Type B pancreatic cell (in vitro differentiated cells): ENCODE measurements at regions not wholly inside any gene's neighbourhood (a gene's known extent, or its start where the extent isn't known, plus 50 kb on each side); places are given as distances from the start of the nearest gene placed in this dataset.

ENCODE experiments used
- DNase-seq: peaks from one replicate; pipeline ENCODE4 v3.0.0; 2021; ENCODE audit warnings: mixed read lengths; ENCODE audit not compliant: unreplicated experiment; ENCODE audit errors: extremely low spot score
- H3K27ac Mint-ChIP-seq: 2 replicates; pipeline ENCODE4 v1.8.0; 2021; ENCODE audit warnings: mild to moderate bottlenecking, mixed read lengths
- H3K27me3 Mint-ChIP-seq: 2 replicates; pipeline ENCODE4 v1.8.0; 2021; ENCODE audit warnings: mixed read lengths
- H3K36me3 Mint-ChIP-seq: 2 replicates; pipeline ENCODE4 v1.8.0; 2021; ENCODE audit warnings: mixed read lengths
- H3K4me1 Mint-ChIP-seq: one replicate; pipeline ENCODE4 v1.8.0; 2021; ENCODE audit warnings: mixed read lengths; ENCODE audit not compliant: unreplicated experiment
- H3K4me3 Mint-ChIP-seq: 2 replicates; pipeline ENCODE4 v1.8.0; 2021; ENCODE audit warnings: mild to moderate bottlenecking, mixed read lengths
- H3K9me3 Mint-ChIP-seq: 2 replicates; pipeline ENCODE4 v1.8.0; 2021; ENCODE audit warnings: mixed read lengths
- TF ChIP-seq, protein P1 (sequence below): fragments of 200-600 bp; sonication (generic); conservative IDR thresholded peaks from 2 replicates; pipeline ENCODE4 v1.5.0; 2021; ENCODE audit warnings: antibody characterized with exemption, mild to moderate bottlenecking

GRCh38 chr6:119986934-119987549, 637.5 kb upstream of the MAN1A1 start:
- no peak overlapping the region for H3K27ac Mint-ChIP-seq
- DNase-seq, result no peak
- no peaks in the 10 kb centered on the region for H3K36me3 Mint-ChIP-seq
- no peaks in the 10 kb centered on the region for H3K4me1 Mint-ChIP-seq
- no peak overlapping the region for H3K4me3 Mint-ChIP-seq
- no peaks in the 10 kb centered on the region for H3K9me3 Mint-ChIP-seq
- TF ChIP-seq, protein P1, sequence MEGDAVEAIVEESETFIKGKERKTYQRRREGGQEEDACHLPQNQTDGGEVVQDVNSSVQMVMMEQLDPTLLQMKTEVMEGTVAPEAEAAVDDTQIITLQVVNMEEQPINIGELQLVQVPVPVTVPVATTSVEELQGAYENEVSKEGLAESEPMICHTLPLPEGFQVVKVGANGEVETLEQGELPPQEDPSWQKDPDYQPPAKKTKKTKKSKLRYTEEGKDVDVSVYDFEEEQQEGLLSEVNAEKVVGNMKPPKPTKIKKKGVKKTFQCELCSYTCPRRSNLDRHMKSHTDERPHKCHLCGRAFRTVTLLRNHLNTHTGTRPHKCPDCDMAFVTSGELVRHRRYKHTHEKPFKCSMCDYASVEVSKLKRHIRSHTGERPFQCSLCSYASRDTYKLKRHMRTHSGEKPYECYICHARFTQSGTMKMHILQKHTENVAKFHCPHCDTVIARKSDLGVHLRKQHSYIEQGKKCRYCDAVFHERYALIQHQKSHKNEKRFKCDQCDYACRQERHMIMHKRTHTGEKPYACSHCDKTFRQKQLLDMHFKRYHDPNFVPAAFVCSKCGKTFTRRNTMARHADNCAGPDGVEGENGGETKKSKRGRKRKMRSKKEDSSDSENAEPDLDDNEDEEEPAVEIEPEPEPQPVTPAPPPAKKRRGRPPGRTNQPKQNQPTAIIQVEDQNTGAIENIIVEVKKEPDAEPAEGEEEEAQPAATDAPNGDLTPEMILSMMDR, result no peak
- H3K27me3 Mint-ChIP-seq, result no peaks in the 10 kb centered on the region

DNA sequence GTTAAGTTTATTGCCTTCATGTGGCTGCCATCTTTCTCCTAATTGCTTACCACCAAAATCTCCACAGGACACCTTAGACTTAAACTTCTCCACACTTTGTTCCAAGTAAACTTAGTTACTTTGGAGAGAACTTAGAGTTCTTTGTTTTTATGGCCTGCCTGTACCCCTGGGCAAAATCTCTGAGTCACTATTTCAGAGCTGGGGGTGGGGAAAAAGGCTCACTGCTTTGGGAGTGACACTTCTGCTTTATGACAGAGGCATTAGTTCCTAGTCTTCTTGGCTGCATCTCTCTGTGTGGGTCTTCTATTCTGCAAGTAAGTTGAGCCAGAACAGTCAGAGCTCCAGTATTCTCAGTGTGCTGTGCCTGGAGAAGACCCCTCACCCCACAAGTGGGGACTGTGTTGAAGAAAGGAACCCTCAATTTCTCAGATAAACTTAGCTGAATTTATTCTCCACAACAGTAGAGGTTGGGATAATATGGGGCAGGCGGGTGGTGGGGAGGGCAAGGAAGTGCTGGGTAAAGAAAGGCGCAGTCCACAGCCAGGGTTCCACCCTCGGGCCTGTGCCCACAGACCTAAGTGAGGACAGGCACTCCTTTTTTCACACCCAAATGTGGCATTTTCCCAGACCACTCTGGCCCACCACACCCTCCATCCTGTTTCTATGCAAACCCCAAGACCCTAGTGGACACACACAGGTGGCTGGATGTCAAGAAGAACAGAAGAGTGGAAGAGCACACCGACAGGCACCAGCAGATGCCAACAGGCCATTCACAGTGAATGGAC, 636.6 kb upstream of the MAN1A1 start:
- Mint-ChIP-seq H3K27me3 (no peaks in the 10 kb centered on the region), H3K9me3 (no peaks in the 10 kb centered on the region), H3K36me3 (no peaks in the 10 kb centered on the region), H3K27ac (no peak overlapping the region), H3K4me1 (no peaks in the 10 kb centered on the region), H3K4me3 (no peak overlapping the region)
- TF ChIP-seq, protein P1, result no peak
- DNase-seq, result no peak

GRCh38 chr6:119980802-119981201, 631.2 kb upstream of the MAN1A1 start:
- Mint-ChIP-seq H3K4me3 (no peak overlapping the region), H3K4me1 (peaks cover 4% of the 10 kb centered on the region)

GRCh38 chr6:119979862-119980261, 630.3 kb upstream of the MAN1A1 start:
- Mint-ChIP-seq H3K27ac (no peak overlapping the region), H3K27me3 (no peaks in the 10 kb centered on the region), H3K36me3 (no peaks in the 10 kb centered on the region), H3K9me3 (no peaks in the 10 kb centered on the region), H3K4me3 (no peak overlapping the region), H3K4me1 (peaks cover 4% of the 10 kb centered on the region)
- DNase-seq, result no peak
- TF ChIP-seq, protein P1, result peak; percentile 52

More at GRCh38 chr6:119980802-119981201, 631.2 kb upstream of the MAN1A1 start:
- Mint-ChIP-seq H3K36me3 (no peaks in the 10 kb centered on the region), H3K27ac (no peak overlapping the region), H3K9me3 (no peaks in the 10 kb centered on the region), H3K27me3 (no peaks in the 10 kb centered on the region)
- DNase-seq, result no peak
- TF ChIP-seq, protein P1, result no peak

- Mint-ChIP-seq H3K9me3 (no peaks in the 10 kb centered on the region), H3K27me3 (no peaks in the 10 kb centered on the region), H3K4me3 (no peak overlapping the region), H3K27ac (no peak overlapping the region), H3K4me1 (peaks cover 4% of the 10 kb centered on the region), H3K36me3 (no peaks in the 10 kb centered on the region)
- TF ChIP-seq, protein P1, result peak; percentile 70
- no peak for DNase-seq
These were observed 628.8 kb upstream of the MAN1A1 start for GRCh38 chr6:119978274-119978889.
